H9 (cell line): ENCODE measurements at regions not wholly inside any gene's neighbourhood (a gene's known extent, or its start where the extent isn't known, plus 50 kb on each side); places are given as distances from the start of the nearest gene placed in this dataset.
A peak's percentile ranks its signal among the peaks of the same experiment; 100 is the strongest.

ENCODE experiments used
- DNase-seq: peaks from one replicate; pipeline ENCODE4 v3.0.0-alpha.2; 2017
- H2AFZ ChIP-seq: one replicate; pipeline ENCODE4 v1.6.1; 2013; ENCODE audit warnings: mild to moderate bottlenecking, low read length, control low read depth, moderate library complexity
- H2AK5ac ChIP-seq: 2 replicates; pipeline ENCODE4 v1.6.1; 2013; ENCODE audit warnings: low read length, control low read depth, mixed read lengths; ENCODE audit not compliant: insufficient read length
- H2BK120ac ChIP-seq: one replicate; pipeline ENCODE4 v1.6.1; 2013; ENCODE audit warnings: low read depth, mild to moderate bottlenecking, low read length, control low read depth, inconsistent platforms; ENCODE audit not compliant: poor library complexity, severe bottlenecking
- H2BK12ac ChIP-seq: 2 replicates; pipeline ENCODE4 v1.6.1; 2013; ENCODE audit warnings: low read length, control low read depth, mixed read lengths, low read depth; ENCODE audit not compliant: insufficient read length
- H2BK15ac ChIP-seq: 2 replicates; pipeline ENCODE4 v1.6.1; 2013; ENCODE audit warnings: low read depth, low read length, control low read depth
- H2BK20ac ChIP-seq: one replicate; pipeline ENCODE4 v1.6.1; 2013; ENCODE audit warnings: low read depth, mild to moderate bottlenecking, low read length, control low read depth, inconsistent platforms; ENCODE audit not compliant: poor library complexity, severe bottlenecking
- H2BK5ac ChIP-seq: 2 replicates; pipeline ENCODE4 v1.6.1; 2013; ENCODE audit warnings: low read length, control low read depth, mixed read lengths; ENCODE audit not compliant: insufficient read length
- H3K14ac ChIP-seq: 2 replicates; pipeline ENCODE4 v1.6.1; 2013; ENCODE audit warnings: low read length, control low read depth; ENCODE audit not compliant: insufficient read depth
- H3K18ac ChIP-seq: 2 replicates; pipeline ENCODE4 v1.6.1; 2013; ENCODE audit warnings: low read depth, mild to moderate bottlenecking, mixed read lengths, low read length, control low read depth; ENCODE audit not compliant: insufficient read length
- H3K23ac ChIP-seq: 2 replicates; pipeline ENCODE4 v1.6.1; 2013; ENCODE audit warnings: low read length, control low read depth, mixed read lengths, low read depth; ENCODE audit not compliant: insufficient read length
- H3K23me2 ChIP-seq: 2 replicates; pipeline ENCODE4 v1.6.1; 2013; ENCODE audit warnings: low read depth, mild to moderate bottlenecking, mixed read lengths, low read length, control low read depth; ENCODE audit not compliant: insufficient read length, poor library complexity, severe bottlenecking
- H3K27ac ChIP-seq: 2 replicates; pipeline ENCODE4 v1.5.1; 2013; ENCODE audit warnings: low read length, control low read depth, mixed read lengths, low read depth; ENCODE audit not compliant: insufficient read length
- H3K27me3 ChIP-seq: 2 replicates; pipeline ENCODE4 v1.6.1; 2013; ENCODE audit warnings: low read length, control low read depth, inconsistent platforms; ENCODE audit not compliant: insufficient read depth
- H3K4ac ChIP-seq: 2 replicates; pipeline ENCODE4 v1.6.1; 2013; ENCODE audit warnings: low read depth, mild to moderate bottlenecking, control low read depth, inconsistent platforms, low read length, moderate library complexity
- H3K4me1 ChIP-seq: 2 replicates; pipeline ENCODE4 v1.6.1; 2013; ENCODE audit warnings: low read length, control low read depth, inconsistent platforms; ENCODE audit not compliant: insufficient read depth
- H3K4me2 ChIP-seq: 2 replicates; pipeline ENCODE4 v1.6.1; 2013; ENCODE audit warnings: low read length, control low read depth, mixed read lengths; ENCODE audit not compliant: insufficient read length, insufficient read depth
- H3K56ac ChIP-seq: 2 replicates; pipeline ENCODE4 v1.6.1; 2013; ENCODE audit warnings: low read depth, mild to moderate bottlenecking, mixed read lengths, low read length, control low read depth; ENCODE audit not compliant: insufficient read length
- H3K79me1 ChIP-seq: 2 replicates; pipeline ENCODE4 v1.6.1; 2013; ENCODE audit warnings: low read depth, mild to moderate bottlenecking, moderate library complexity, low read length, control low read depth, inconsistent platforms; ENCODE audit not compliant: insufficient read depth, poor library complexity, severe bottlenecking
- H3K79me2 ChIP-seq: 2 replicates; pipeline ENCODE4 v1.6.1; 2013; ENCODE audit warnings: low read length, control low read depth, inconsistent platforms; ENCODE audit not compliant: insufficient read depth
- H3K9ac ChIP-seq: 2 replicates; pipeline ENCODE4 v1.6.1; 2013; ENCODE audit warnings: low read length, control low read depth, mixed read lengths; ENCODE audit not compliant: insufficient read length; ENCODE audit errors: extremely low read depth
- H3K9me3 ChIP-seq: one replicate; pipeline ENCODE4 v1.6.1; 2013; ENCODE audit warnings: low read depth, low read length, inconsistent platforms; ENCODE audit not compliant: control insufficient read depth
- H3T11ph ChIP-seq: one replicate; pipeline ENCODE4 v1.6.1; 2013; ENCODE audit warnings: mild to moderate bottlenecking, low read length, control low read depth, inconsistent platforms
- H4K20me1 ChIP-seq: one replicate; pipeline ENCODE4 v1.6.1; 2013; ENCODE audit not compliant: control insufficient read depth, insufficient read length, insufficient read depth
- H4K5ac ChIP-seq: 2 replicates; pipeline ENCODE4 v1.6.1; 2013; ENCODE audit warnings: low read depth, mild to moderate bottlenecking, mixed read lengths, low read length, control low read depth; ENCODE audit not compliant: insufficient read length
- H4K8ac ChIP-seq: replicated peaks from 2 replicates; pipeline ENCODE4 v1.6.1; 2013; ENCODE audit warnings: low read length, control low read depth, mixed read lengths, low read depth; ENCODE audit not compliant: insufficient read length
- H4K91ac ChIP-seq: 2 replicates; pipeline ENCODE4 v1.6.1; 2013; ENCODE audit warnings: low read depth, mild to moderate bottlenecking, moderate library complexity, mixed read lengths, low read length, control low read depth; ENCODE audit not compliant: insufficient read length
- H3K27ac Mint-ChIP-seq, 3 experiments: 2 replicates in 2 of 3; 3 replicates in 1 of 3; pipeline ENCODE4 v1.8.0; 2020 to 2021; ENCODE audit warnings: mixed read lengths in 3 of 3, mild to moderate bottlenecking in 1 of 3, moderate library complexity in 1 of 3
- H3K27me3 Mint-ChIP-seq: 2 replicates; pipeline ENCODE4 v1.8.0; 2021; ENCODE audit warnings: low read depth, mild to moderate bottlenecking, moderate library complexity, mixed read lengths
- H3K36me3 Mint-ChIP-seq, 3 experiments: 2 replicates in 2 of 3; 3 replicates in 1 of 3; pipeline ENCODE4 v1.8.0; 2020 to 2021; ENCODE audit warnings: low read depth in 3 of 3, mixed read lengths in 3 of 3; ENCODE audit not compliant: insufficient read depth in 1 of 3
- H3K4me1 Mint-ChIP-seq, 2 experiments: 2 replicates each; pipeline ENCODE4 v1.8.0; 2020; ENCODE audit warnings: mixed read lengths in 2 of 2
- H3K4me3 Mint-ChIP-seq, 2 experiments: 2 replicates in 1 of 2; 3 replicates in 1 of 2; pipeline ENCODE4 v1.8.0; 2020 to 2021; ENCODE audit warnings: mild to moderate bottlenecking in 2 of 2, mixed read lengths in 2 of 2, moderate library complexity in 1 of 2
- H3K9me3 Mint-ChIP-seq, 2 experiments: 2 replicates in 1 of 2; 3 replicates in 1 of 2; pipeline ENCODE4 v1.8.0; 2020; ENCODE audit warnings: mild to moderate bottlenecking in 2 of 2, mixed read lengths in 2 of 2, moderate library complexity in 1 of 2
- WGBS: extraction: QIAGEN DNeasy Blood & Tissue Kit; methylation state at CpG from one replicate; pipeline ENCODE4 v1.1.7; 2013; ENCODE audit warnings: missing lambda C conversion rate, low lambda C conversion rate, mixed read lengths; ENCODE audit not compliant: insufficient read length; ENCODE audit errors: extremely low coverage; 5-methylcytosine and 5-hydroxymethylcytosine counted together
- TF ChIP-seq, protein P1 (sequence below): fragments of 200-600 bp; sonication (generic); conservative IDR thresholded peaks from 3 replicates; pipeline ENCODE4 v1.8.0; 2021; ENCODE audit warnings: antibody characterized with exemption, mild to moderate bottlenecking

GRCh38 chr2:76684756-76685155 is 837.4 kb downstream of the LRRTM4 start:
- H3K9me3 ChIP-seq = no peaks in the 10 kb centered on the region
- no peak overlapping the region for H4K91ac ChIP-seq
- Mint-ChIP-seq H3K9me3 (no peaks in the 10 kb centered on the region), H3K4me3 (no peak overlapping the region), H3K27ac (0 out of 7 replicates have a peak overlapping the region, but pooled peaks of 1 of the 3 experiments have one; percentile 21), H3K27me3 (no peaks in the 10 kb centered on the region), H3K36me3 (peaks cover 3 to 5% (median 4%) of the 10 kb centered on the region in 3 experiments; a peak in 4 of 7 replicates), H3K4me1 (peaks cover 5 to 7% of the 10 kb centered on the region in 2 experiments; a peak in 3 of 4 replicates)
- TF ChIP-seq, protein P1, sequence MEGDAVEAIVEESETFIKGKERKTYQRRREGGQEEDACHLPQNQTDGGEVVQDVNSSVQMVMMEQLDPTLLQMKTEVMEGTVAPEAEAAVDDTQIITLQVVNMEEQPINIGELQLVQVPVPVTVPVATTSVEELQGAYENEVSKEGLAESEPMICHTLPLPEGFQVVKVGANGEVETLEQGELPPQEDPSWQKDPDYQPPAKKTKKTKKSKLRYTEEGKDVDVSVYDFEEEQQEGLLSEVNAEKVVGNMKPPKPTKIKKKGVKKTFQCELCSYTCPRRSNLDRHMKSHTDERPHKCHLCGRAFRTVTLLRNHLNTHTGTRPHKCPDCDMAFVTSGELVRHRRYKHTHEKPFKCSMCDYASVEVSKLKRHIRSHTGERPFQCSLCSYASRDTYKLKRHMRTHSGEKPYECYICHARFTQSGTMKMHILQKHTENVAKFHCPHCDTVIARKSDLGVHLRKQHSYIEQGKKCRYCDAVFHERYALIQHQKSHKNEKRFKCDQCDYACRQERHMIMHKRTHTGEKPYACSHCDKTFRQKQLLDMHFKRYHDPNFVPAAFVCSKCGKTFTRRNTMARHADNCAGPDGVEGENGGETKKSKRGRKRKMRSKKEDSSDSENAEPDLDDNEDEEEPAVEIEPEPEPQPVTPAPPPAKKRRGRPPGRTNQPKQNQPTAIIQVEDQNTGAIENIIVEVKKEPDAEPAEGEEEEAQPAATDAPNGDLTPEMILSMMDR = no peak
- H3K79me2 ChIP-seq = no peaks in the 10 kb centered on the region
- H3K4me1 ChIP-seq = no peaks in the 10 kb centered on the region; the same call in 1 of the 2 replicates
- H4K20me1 ChIP-seq = no peaks in the 10 kb centered on the region
- no peak overlapping the region for H2BK5ac ChIP-seq
- no peak overlapping the region for H4K8ac ChIP-seq
- H3K4ac ChIP-seq = no peak overlapping the region
- no peak overlapping the region for H2BK15ac ChIP-seq
- no peak overlapping the region for H2BK20ac ChIP-seq
- H3K27ac ChIP-seq = no peak overlapping the region
- H2AK5ac ChIP-seq = no peak overlapping the region
- no peaks in the 10 kb centered on the region for H3K23me2 ChIP-seq
- no peak overlapping the region for H3K14ac ChIP-seq
- no peak overlapping the region for H4K5ac ChIP-seq
- no peak for DNase-seq
- H3K4me2 ChIP-seq = no peak overlapping the region
- H3K18ac ChIP-seq = no peak overlapping the region
- no peak overlapping the region for H3T11ph ChIP-seq
- H3K23ac ChIP-seq = no peak overlapping the region
- H2AFZ ChIP-seq = no peak overlapping the region
- no peak overlapping the region for H3K56ac ChIP-seq
- H2BK120ac ChIP-seq = no peak overlapping the region
- no peaks in the 10 kb centered on the region for H3K79me1 ChIP-seq
- H3K27me3 ChIP-seq = no peaks in the 10 kb centered on the region
- H2BK12ac ChIP-seq = no peak overlapping the region
- no CpG with 5 or more reads among the region's 6 CpGs for WGBS
- no peak overlapping the region for H3K9ac ChIP-seq
